T-helper 17 cell (primary cell): ENCODE measurements at regions not wholly inside any gene's neighbourhood (a gene's known extent, or its start where the extent isn't known, plus 50 kb on each side); places are given as distances from the start of the nearest gene placed in this dataset.
A peak's percentile ranks its signal among the peaks of the same experiment; 100 is the strongest.

Source experiments
- ATAC-seq: fragments of 150-1000 bp; cut with Tn5 transposase; 2 replicates; pipeline ENCODE4 v1.10.0; 2021; ENCODE audit warnings: mild to moderate bottlenecking, moderate library complexity
- DNase-seq, 3 donors: peaks; one replicate each; pipeline versions ENCODE4 v3.0.0 to v3.0.0-alpha.2; 2020 to 2021
- H3K9me3 ChIP-seq: one replicate; pipeline ENCODE4 v1.7.0; 2013; ENCODE audit warnings: low read length, mild to moderate bottlenecking; ENCODE audit not compliant: control insufficient read depth, poor library complexity, severe bottlenecking
- H3K27ac Mint-ChIP-seq: one replicate; pipeline ENCODE4 v1.8.0; 2022; ENCODE audit warnings: mild to moderate bottlenecking, moderate library complexity, mixed read lengths
- H3K27me3 Mint-ChIP-seq: one replicate; pipeline ENCODE4 v1.8.0; 2022; ENCODE audit warnings: mixed read lengths
- H3K36me3 Mint-ChIP-seq: one replicate; pipeline ENCODE4 v1.8.0; 2022; ENCODE audit warnings: low read depth, mixed read lengths
- H3K4me1 Mint-ChIP-seq: one replicate; pipeline ENCODE4 v1.8.0; 2022; ENCODE audit warnings: mild to moderate bottlenecking, mixed read lengths
- H3K4me3 Mint-ChIP-seq: one replicate; pipeline ENCODE4 v1.8.0; 2022; ENCODE audit warnings: mild to moderate bottlenecking, moderate library complexity, mixed read lengths

- ATAC-seq (peak; percentile 94), DNase-seq (no peak)
- Mint-ChIP-seq H3K36me3 (no peaks in the 10 kb centered on the region), H3K4me1 (peaks cover 11% of the 10 kb centered on the region), H3K27me3 (no peaks in the 10 kb centered on the region), H3K4me3 (peak overlapping the region; percentile 77), H3K27ac (peak overlapping the region; percentile 90)
- no peaks in the 10 kb centered on the region for H3K9me3 ChIP-seq
These were observed 166.3 kb upstream of the SERTAD2 start for GRCh38 chr2:64819774-64820688.

- Mint-ChIP-seq H3K4me1 (peaks cover 11% of the 10 kb centered on the region), H3K27ac (no peak overlapping the region), H3K27me3 (no peaks in the 10 kb centered on the region), H3K36me3 (no peaks in the 10 kb centered on the region), H3K4me3 (no peak overlapping the region)
- DNase-seq (no peak), ATAC-seq (no peak)
- no peaks in the 10 kb centered on the region for H3K9me3 ChIP-seq
These were observed 167.2 kb upstream of the SERTAD2 start for GRCh38 chr2:64820901-64821300.

GRCh38 chr2:64823794-64824193 lies 165.4 kb upstream of the SLC1A4 start:
- H3K27me3 Mint-ChIP-seq, result no peaks in the 10 kb centered on the region
- H3K36me3 Mint-ChIP-seq, result no peaks in the 10 kb centered on the region
- no peak overlapping the region for H3K27ac Mint-ChIP-seq
- peaks cover 8% of the 10 kb centered on the region for H3K4me1 Mint-ChIP-seq
- no peak overlapping the region for H3K4me3 Mint-ChIP-seq
- no peak for DNase-seq
- H3K9me3 ChIP-seq, result no peaks in the 10 kb centered on the region
- ATAC-seq, result no peak

GRCh38 chr2:64825831-64826491 lies 163.2 kb upstream of the SLC1A4 start:
- Mint-ChIP-seq H3K27ac (no peak overlapping the region), H3K27me3 (no peaks in the 10 kb centered on the region)

GRCh38 chr2:64826703-64827102 lies 162.5 kb upstream of the SLC1A4 start:
- Mint-ChIP-seq H3K27me3 (no peaks in the 10 kb centered on the region), H3K36me3 (no peaks in the 10 kb centered on the region), H3K4me1 (peaks cover 7% of the 10 kb centered on the region), H3K27ac (no peak overlapping the region), H3K4me3 (no peak overlapping the region)
- H3K9me3 ChIP-seq, result no peaks in the 10 kb centered on the region
- no peak for DNase-seq
- ATAC-seq, result no peak

More at GRCh38 chr2:64825831-64826491, 163.2 kb upstream of the SLC1A4 start:
- H3K9me3 ChIP-seq, result no peaks in the 10 kb centered on the region
- Mint-ChIP-seq H3K4me3 (no peak overlapping the region), H3K4me1 (peaks cover under 1% of the 10 kb centered on the region), H3K36me3 (no peaks in the 10 kb centered on the region)
- ATAC-seq, result no peak
- no peak for DNase-seq

- ATAC-seq (no peak), DNase-seq (no peak)
- H3K36me3 Mint-ChIP-seq, result no peaks in the 10 kb centered on the region
- H3K4me3 Mint-ChIP-seq, result no peak overlapping the region
- no peaks in the 10 kb centered on the region for H3K9me3 ChIP-seq
- H3K27me3 Mint-ChIP-seq, result peaks cover 4% of the 10 kb centered on the region
- peak overlapping the region; percentile 0 for H3K27ac Mint-ChIP-seq
- peaks cover 8% of the 10 kb centered on the region for H3K4me1 Mint-ChIP-seq
These were observed 160.9 kb upstream of the SLC1A4 start for GRCh38 chr2:64828261-64828660.

GRCh38 chr2:64829525-64829924 lies 159.7 kb upstream of the SLC1A4 start:
- Mint-ChIP-seq H3K36me3 (no peaks in the 10 kb centered on the region), H3K4me3 (no peak overlapping the region), H3K27me3 (peaks cover 17% of the 10 kb centered on the region), H3K27ac (no peak overlapping the region), H3K4me1 (peaks cover 14% of the 10 kb centered on the region)
- ATAC-seq (no peak), DNase-seq (no peak)
- H3K9me3 ChIP-seq, result no peaks in the 10 kb centered on the region

- H3K9me3 ChIP-seq, result no peaks in the 10 kb centered on the region
- ATAC-seq (peak; percentile 96), DNase-seq (peak; percentile 62 to 82 (median 70))
- Mint-ChIP-seq H3K4me1 (peaks cover 14% of the 10 kb centered on the region), H3K27ac (peak overlapping the region; percentile 87), H3K27me3 (peaks cover 27% of the 10 kb centered on the region), H3K36me3 (no peaks in the 10 kb centered on the region), H3K4me3 (peak overlapping the region; percentile 70)
These were observed 157.8 kb upstream of the SLC1A4 start for GRCh38 chr2:64831134-64831976.

- Mint-ChIP-seq H3K27me3 (peaks cover 31% of the 10 kb centered on the region), H3K4me1 (peaks cover 15% of the 10 kb centered on the region), H3K27ac (peak overlapping the region; percentile 87), H3K36me3 (no peaks in the 10 kb centered on the region), H3K4me3 (no peak overlapping the region)
- no peaks in the 10 kb centered on the region for H3K9me3 ChIP-seq
- DNase-seq, result no peak
- ATAC-seq, result no peak
These were observed 157.2 kb upstream of the SLC1A4 start for GRCh38 chr2:64831977-64832328.

GRCh38 chr2:64832936-64833335 lies 156.3 kb upstream of the SLC1A4 start:
- H3K4me3 Mint-ChIP-seq, result no peak overlapping the region
- no peaks in the 10 kb centered on the region for H3K9me3 ChIP-seq
- peaks cover 34% of the 10 kb centered on the region for H3K27me3 Mint-ChIP-seq
- H3K4me1 Mint-ChIP-seq, result peaks cover 19% of the 10 kb centered on the region
- H3K27ac Mint-ChIP-seq, result no peak overlapping the region
- H3K36me3 Mint-ChIP-seq, result no peaks in the 10 kb centered on the region
- ATAC-seq, result no peak
- no peak for DNase-seq

- ATAC-seq, result no peak
- H3K36me3 Mint-ChIP-seq, result peaks cover 2% of the 10 kb centered on the region
- peaks cover 14% of the 10 kb centered on the region for H3K4me1 Mint-ChIP-seq
- no peak overlapping the region for H3K27ac Mint-ChIP-seq
- H3K27me3 Mint-ChIP-seq, result peaks cover 34% of the 10 kb centered on the region
- no peaks in the 10 kb centered on the region for H3K9me3 ChIP-seq
- no peak for DNase-seq
- H3K4me3 Mint-ChIP-seq, result no peak overlapping the region
These were observed 152.6 kb upstream of the SLC1A4 start for GRCh38 chr2:64836566-64836965.

- peaks cover 2% of the 10 kb centered on the region for H3K36me3 Mint-ChIP-seq
- H3K27ac Mint-ChIP-seq, result no peak overlapping the region
- no peaks in the 10 kb centered on the region for H3K9me3 ChIP-seq
- H3K4me3 Mint-ChIP-seq, result no peak overlapping the region
- ATAC-seq, result no peak
- peaks cover 15% of the 10 kb centered on the region for H3K4me1 Mint-ChIP-seq
- no peak for DNase-seq
- peaks cover 34% of the 10 kb centered on the region for H3K27me3 Mint-ChIP-seq
These were observed 152.0 kb upstream of the SLC1A4 start for GRCh38 chr2:64837116-64837731.
